Duodenal mucosa (tissue), 2 donors: ENCODE measurements at regions not wholly inside any gene's neighbourhood (a gene's known extent, or its start where the extent isn't known, plus 50 kb on each side); places are given as distances from the start of the nearest gene placed in this dataset.

Experiments
- H3K27ac ChIP-seq: one replicate; pipeline ENCODE4 v1.7.0; 2013; ENCODE audit warnings: low read depth, low read length
- H3K27me3 ChIP-seq, 2 donors: one replicate each; pipeline ENCODE4 v1.7.0; 2013; ENCODE audit warnings: low read length in 2 of 2, control low read depth in 1 of 2; ENCODE audit not compliant: insufficient read depth in 2 of 2, control insufficient read depth in 1 of 2
- H3K36me3 ChIP-seq, 2 donors: one replicate each; pipeline ENCODE4 v1.7.0; 2013; ENCODE audit warnings: low read length in 2 of 2, control low read depth in 1 of 2; ENCODE audit not compliant: insufficient read depth in 2 of 2, control insufficient read depth in 1 of 2
- H3K4me1 ChIP-seq, 2 donors: one replicate each; pipeline ENCODE4 v1.7.0; 2013; ENCODE audit warnings: low read length in 2 of 2, control low read depth in 1 of 2; ENCODE audit not compliant: insufficient read depth in 2 of 2, control insufficient read depth in 1 of 2
- H3K4me3 ChIP-seq, 2 donors: one replicate each; pipeline ENCODE4 v1.7.0; 2013; ENCODE audit warnings: low read length in 2 of 2, low read depth in 1 of 2
- H3K9ac ChIP-seq, 2 donors: one replicate each; pipeline ENCODE4 v1.7.0; 2013; ENCODE audit warnings: low read length in 2 of 2, low read depth in 1 of 2
- H3K9me3 ChIP-seq, 2 donors: one replicate each; pipeline ENCODE4 v1.7.0; 2013; ENCODE audit warnings: low read length in 2 of 2, control low read depth in 1 of 2; ENCODE audit not compliant: control insufficient read depth in 1 of 2

DNA sequence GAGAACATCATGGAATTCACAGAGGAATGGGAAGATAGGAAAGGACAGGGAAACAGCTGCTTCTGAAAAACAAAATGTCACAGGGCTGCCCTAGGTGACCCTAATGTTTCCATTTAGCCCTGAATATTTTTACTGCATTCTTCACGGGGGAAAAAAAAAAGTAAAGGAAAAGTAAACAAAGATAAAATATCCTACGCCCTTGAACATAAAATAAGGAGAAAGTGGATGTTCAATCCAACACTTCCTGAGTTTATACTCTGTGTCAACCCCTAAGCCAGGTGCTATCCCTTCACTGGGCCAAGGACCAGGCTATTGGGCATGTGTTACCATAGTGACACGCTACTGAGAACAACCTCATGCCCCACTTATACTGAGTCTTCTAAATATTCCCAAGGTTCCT, 84.7 kb downstream of the FAM76B start:
- Histone ChIP-seq H3K4me3 (no peak overlapping the region), H3K9ac (no peak overlapping the region), H3K4me1 (peaks cover 4 to 7% of the 10 kb centered on the region in 2 donors), H3K27ac (no peak overlapping the region), H3K9me3 (no peaks in the 10 kb centered on the region), H3K36me3 (no peaks in the 10 kb centered on the region), H3K27me3 (no peaks in the 10 kb centered on the region)

DNA sequence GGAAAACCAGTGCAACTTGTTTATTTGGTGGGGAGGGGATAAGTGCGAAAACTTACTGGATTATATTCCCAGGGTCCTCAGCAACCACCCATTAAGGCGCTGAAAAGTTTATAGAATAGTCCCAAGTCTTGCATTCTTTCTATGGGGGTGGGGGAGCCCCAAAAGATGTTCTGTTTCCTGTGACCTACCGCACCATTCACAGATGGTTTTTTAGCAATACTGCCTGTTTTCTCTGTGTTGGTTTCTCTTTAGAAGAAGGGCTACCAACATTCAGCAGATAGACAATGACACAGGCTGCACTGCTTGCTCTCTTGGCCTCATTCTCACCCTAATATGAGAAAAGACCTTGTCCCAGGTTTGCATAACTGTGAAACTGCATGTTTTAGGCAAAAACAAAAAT, 86.5 kb downstream of the FAM76B start:
- Histone ChIP-seq H3K27ac (no peak overlapping the region), H3K9ac (no peak overlapping the region), H3K4me1 (peaks cover 4 to 14% of the 10 kb centered on the region in 2 donors)

DNA sequence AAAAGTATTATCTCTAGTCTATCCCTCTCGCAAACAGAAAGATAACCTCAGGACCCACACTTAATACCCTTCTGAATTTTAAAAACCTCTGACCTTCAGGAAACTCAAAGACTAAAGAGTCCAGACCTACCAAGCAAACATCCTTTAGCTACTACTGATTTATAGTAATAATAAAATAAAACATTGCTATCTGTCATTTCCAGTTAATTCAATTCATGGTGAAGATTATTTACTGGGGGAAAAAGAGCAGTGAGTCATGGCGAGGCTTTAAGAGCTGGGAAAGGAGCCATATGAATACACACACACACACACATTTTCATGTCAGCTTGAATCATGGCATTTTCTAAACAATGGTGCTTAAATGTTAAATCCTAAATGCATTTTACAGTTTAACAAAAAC, 87.1 kb downstream of the FAM76B start:
- peaks cover 4 to 14% of the 10 kb centered on the region in 2 donors for H3K4me1 ChIP-seq
- no peak overlapping the region for H3K4me3 ChIP-seq
- H3K9me3 ChIP-seq, result no peaks in the 10 kb centered on the region
- no peaks in the 10 kb centered on the region for H3K27me3 ChIP-seq
- no peak overlapping the region for H3K27ac ChIP-seq
- no peaks in the 10 kb centered on the region for H3K36me3 ChIP-seq
- no peak overlapping the region for H3K9ac ChIP-seq

More for the DNA sequence above, 86.5 kb downstream of the FAM76B start:
- H3K27me3 ChIP-seq, result no peaks in the 10 kb centered on the region
- no peak overlapping the region for H3K4me3 ChIP-seq
- no peaks in the 10 kb centered on the region for H3K36me3 ChIP-seq
- H3K9me3 ChIP-seq, result no peaks in the 10 kb centered on the region

DNA sequence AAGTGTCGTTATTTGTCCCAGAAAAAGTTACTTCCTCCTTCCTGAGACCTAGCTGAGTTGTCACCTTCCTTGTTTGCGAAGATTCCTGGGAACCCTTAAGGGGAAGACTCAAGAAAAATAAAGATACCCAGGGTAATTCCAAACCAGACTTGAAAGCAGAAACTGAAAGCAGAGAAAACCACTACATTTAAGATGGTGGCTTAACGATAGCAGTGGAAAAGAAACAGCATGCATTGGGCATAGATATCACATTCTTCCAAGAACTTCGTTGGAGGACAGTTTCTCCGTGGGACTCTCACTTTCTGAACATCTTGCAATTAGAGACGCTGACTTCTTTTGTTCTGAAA, 89.1 kb downstream of the FAM76B start:
- H3K27me3 ChIP-seq, result no peaks in the 10 kb centered on the region
- no peak overlapping the region for H3K27ac ChIP-seq
- H3K9me3 ChIP-seq, result no peaks in the 10 kb centered on the region
- H3K9ac ChIP-seq, result no peak overlapping the region
- H3K4me1 ChIP-seq, result peaks cover 4 to 10% of the 10 kb centered on the region in 2 donors
- no peaks in the 10 kb centered on the region for H3K36me3 ChIP-seq
- peak overlapping the region in 1 of 2 donors; percentile 34 for H3K4me3 ChIP-seq

DNA sequence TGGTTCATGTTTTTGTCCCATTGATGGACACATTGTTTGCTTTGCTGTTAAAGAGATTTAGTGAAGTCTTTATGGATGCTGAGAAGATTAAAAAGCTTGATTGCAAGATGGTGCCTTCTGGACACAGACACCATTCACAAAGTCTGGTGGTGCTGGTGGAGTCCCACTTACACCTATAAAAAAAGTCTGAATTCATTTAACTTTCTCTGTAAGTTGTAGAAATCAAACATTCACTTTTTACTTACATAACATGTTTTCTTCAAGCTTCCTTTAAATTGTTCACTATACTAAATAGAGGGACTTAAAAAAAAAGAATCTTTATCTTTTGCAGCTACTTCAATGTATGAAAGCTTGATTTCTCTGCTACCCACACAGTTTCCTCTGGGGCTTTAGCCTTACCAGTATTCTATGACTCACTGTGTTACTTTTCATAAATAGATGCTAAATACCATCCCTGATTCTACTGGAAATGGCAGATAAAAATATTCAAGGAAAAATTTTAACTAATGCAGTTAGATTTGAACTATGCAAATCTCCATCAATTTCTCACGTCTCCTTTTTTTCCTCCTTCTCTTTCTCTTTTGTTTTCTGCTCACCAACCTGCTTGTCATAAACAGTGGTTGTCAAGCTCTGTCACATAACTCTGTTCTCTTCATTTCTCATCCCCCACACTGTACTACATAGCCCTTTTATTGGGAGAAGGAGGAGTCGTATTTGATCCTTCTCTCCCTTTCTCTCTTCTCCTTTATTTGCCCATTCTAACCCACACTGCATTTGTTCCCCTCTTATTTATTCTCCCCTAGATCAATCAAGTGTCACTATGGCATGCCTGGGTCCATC, 89.7 kb downstream of the FAM76B start:
- H3K9me3 ChIP-seq, result no peaks in the 10 kb centered on the region
- H3K4me1 ChIP-seq, result peaks cover 0 to 7% of the 10 kb centered on the region in 2 donors
- H3K4me3 ChIP-seq, result peak overlapping the region in 1 of 2 donors; percentile 34
- no peaks in the 10 kb centered on the region for H3K36me3 ChIP-seq
- H3K27me3 ChIP-seq, result no peaks in the 10 kb centered on the region
- no peak overlapping the region for H3K9ac ChIP-seq
- H3K27ac ChIP-seq, result no peak overlapping the region

DNA sequence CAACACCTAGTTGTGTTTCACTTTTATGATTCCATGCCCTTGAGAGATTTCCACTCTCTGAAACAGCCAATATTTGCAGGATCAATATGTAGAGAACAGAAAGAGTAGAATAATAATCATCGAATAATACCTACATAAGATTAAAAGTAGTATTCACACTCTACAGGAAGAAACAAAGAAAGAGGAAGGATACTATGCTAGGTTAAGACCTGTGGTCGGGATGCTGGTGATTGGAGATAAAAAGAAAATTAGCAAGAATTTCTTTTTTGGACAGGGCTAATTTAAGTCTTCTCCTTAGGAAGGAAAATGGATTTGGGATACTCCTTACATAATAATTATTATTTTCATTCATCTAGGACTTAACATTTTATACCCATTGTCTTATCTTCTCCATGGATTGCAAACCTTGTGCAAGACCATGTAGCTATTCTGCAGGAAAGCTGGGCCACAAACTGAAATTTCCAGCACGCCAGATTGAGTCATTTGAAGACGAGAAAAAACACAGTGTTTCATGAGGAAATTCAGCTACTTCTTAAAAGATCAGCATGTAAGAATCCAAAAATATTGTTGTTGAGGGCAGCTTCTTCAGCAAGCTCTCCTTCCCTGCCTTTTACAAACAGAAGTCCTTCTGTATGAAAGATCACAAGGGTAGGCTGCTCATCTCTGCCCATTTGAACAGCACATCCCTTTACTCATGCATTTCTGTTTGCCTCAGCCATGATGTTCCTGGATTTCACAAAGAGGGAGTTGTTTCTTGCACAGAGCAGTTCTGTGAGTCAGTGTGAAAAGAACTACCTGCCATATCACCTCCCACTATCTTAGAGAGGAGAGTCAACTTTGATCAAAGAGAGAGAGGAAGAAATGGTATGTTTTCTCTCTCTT, 90.7 kb downstream of the FAM76B start:
- H3K9me3 ChIP-seq, result no peaks in the 10 kb centered on the region
- H3K9ac ChIP-seq, result no peak overlapping the region
- no peaks in the 10 kb centered on the region for H3K36me3 ChIP-seq
- no peak overlapping the region for H3K27ac ChIP-seq
- no peaks in the 10 kb centered on the region for H3K27me3 ChIP-seq
- H3K4me3 ChIP-seq, result no peak overlapping the region
- H3K4me1 ChIP-seq, result peaks cover 0 to 7% of the 10 kb centered on the region in 2 donors

DNA sequence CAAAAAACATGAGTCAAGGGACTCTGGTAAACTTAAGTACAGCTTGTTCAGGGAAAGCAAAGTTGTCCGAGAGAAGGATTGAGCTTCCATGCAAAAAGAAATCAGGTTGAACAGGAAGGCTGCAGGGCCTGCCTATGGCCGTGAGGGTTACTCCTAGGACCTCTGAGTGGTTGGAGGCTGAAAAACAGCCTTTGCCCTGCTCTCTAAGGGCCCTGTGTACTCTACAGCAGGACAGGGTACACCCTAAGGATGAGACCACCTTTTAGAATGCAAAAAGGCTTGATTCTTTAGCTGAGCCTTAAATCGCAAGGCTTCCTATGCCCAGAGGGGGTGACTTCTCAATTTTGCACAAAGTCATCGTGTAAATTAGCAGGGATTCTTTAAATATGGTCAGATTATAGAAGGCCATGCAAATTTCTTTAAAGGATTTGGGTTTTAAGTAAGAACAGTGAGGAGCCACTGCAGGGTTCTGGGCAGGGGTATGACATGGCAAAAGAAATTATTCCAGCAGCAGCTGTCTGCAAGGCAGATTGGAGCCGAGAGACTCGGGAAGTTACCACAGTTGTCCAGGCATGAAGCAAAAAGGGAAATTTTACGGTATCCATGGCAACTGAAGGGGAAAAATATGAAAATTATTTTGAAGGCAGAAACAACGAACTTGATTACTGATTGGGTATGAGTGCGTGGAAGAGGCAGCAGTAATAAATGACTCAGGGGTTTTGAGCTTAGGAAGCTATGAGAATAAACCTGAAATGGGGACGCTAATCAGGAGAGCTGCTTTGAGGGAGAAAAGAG, 91.8 kb downstream of the FAM76B start:
- peaks cover 0 to 7% of the 10 kb centered on the region in 2 donors for H3K4me1 ChIP-seq
- no peaks in the 10 kb centered on the region for H3K36me3 ChIP-seq
- H3K9ac ChIP-seq, result no peak overlapping the region
- no peaks in the 10 kb centered on the region for H3K9me3 ChIP-seq
- H3K4me3 ChIP-seq, result no peak overlapping the region
- H3K27ac ChIP-seq, result no peak overlapping the region
- H3K27me3 ChIP-seq, result no peaks in the 10 kb centered on the region

DNA sequence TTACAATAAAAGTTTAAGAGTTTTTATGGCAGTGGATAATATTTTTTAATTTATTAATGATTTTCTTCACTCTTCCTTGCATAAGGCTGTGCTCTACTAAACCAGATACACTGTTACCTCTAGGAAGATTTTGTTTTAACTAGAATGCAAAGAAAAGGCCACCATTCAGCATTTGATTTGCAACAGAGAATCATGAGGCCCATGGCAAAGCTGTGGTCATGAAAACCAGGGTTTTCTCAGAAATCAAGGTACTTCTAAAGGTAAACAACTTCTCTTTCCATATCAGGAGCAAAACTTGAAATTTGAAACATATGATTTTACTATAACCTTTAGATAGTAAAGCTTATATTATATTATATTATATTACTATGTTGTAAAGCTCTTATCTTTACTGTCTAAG, 94.4 kb downstream of the FAM76B start:
- Histone ChIP-seq H3K4me1 (peaks cover 0 to 7% of the 10 kb centered on the region in 2 donors), H3K9ac (no peak overlapping the region), H3K27me3 (no peaks in the 10 kb centered on the region), H3K36me3 (no peaks in the 10 kb centered on the region), H3K4me3 (no peak overlapping the region), H3K9me3 (no peaks in the 10 kb centered on the region), H3K27ac (no peak overlapping the region)

DNA sequence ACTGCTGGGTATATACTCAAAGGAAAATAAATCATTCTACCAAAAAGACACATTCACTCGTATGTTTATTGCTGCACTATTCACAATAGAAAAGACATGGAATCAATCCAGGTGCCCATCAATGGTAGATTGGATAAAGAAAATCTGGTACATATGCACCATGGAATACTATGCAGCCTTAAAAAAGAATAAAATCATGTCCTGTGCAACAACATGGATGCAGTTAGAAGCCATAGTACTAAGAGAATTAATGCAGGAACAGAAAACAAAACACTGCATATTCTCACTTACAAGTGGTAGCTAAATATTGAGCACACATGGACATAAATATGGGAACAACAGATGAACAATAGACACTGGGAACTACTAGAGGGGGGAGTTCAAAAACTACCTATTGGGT, 96.3 kb downstream of the FAM76B start:
- no peaks in the 10 kb centered on the region for H3K27me3 ChIP-seq
- no peaks in the 10 kb centered on the region for H3K4me1 ChIP-seq
- no peak overlapping the region for H3K27ac ChIP-seq
- H3K36me3 ChIP-seq, result no peaks in the 10 kb centered on the region
- H3K9me3 ChIP-seq, result no peaks in the 10 kb centered on the region
- no peak overlapping the region for H3K4me3 ChIP-seq
- H3K9ac ChIP-seq, result no peak overlapping the region
